Retinal pigment epithelial cell (primary cell): ENCODE measurements at regions not wholly inside any gene's neighbourhood (a gene's known extent, or its start where the extent isn't known, plus 50 kb on each side); places are given as distances from the start of the nearest gene placed in this dataset.

Source experiments
- DNase-seq: peaks from one replicate; pipeline ENCODE4 v3.0.0-alpha.2; 2010; ENCODE audit warnings: low read depth
- H3K4me3 ChIP-seq: 2 replicates; pipeline ENCODE4 v1.5.1; 2011; ENCODE audit warnings: mild to moderate bottlenecking, low read length, control low read depth, moderate library complexity
- CTCF ChIP-seq: conservative IDR thresholded peaks from 2 replicates; pipeline ENCODE4 v1.5.1; 2011; ENCODE audit warnings: low read depth, low read length, control low read depth, inconsistent platforms

- DNase-seq: no peak
- no peak overlapping the region for H3K4me3 ChIP-seq
- TF ChIP-seq CTCF: no peak
Measured at GRCh38 chr6:149157126-149157525, 160.4 kb upstream of the TAB2 start.

- no peak overlapping the region for H3K4me3 ChIP-seq
- DNase-seq: no peak
- TF ChIP-seq CTCF: no peak
Measured at GRCh38 chr6:149158076-149158475, 159.4 kb upstream of the TAB2 start.

GRCh38 chr6:149160943-149161342 lies 156.6 kb upstream of the TAB2 start:
- no peak for DNase-seq
- TF ChIP-seq CTCF: no peak
- H3K4me3 ChIP-seq: no peak overlapping the region

GRCh38 chr6:149162924-149163323 lies 154.6 kb upstream of the TAB2 start:
- TF ChIP-seq CTCF: no peak
- H3K4me3 ChIP-seq: no peak overlapping the region
- no peak for DNase-seq

GRCh38 chr6:149164199-149164750 lies 153.2 kb upstream of the TAB2 start:
- H3K4me3 ChIP-seq: no peak overlapping the region
- TF ChIP-seq CTCF: no peak
- DNase-seq: no peak

- H3K4me3 ChIP-seq: no peak overlapping the region
- DNase-seq: no peak
- TF ChIP-seq CTCF: no peak
Measured at GRCh38 chr6:149166336-149166735, 151.2 kb upstream of the TAB2 start.

GRCh38 chr6:149166747-149167146 lies 150.8 kb upstream of the TAB2 start:
- no peak for TF ChIP-seq CTCF
- no peak overlapping the region for H3K4me3 ChIP-seq
- DNase-seq: no peak
